Large intestine (tissue), 3 donors: ENCODE measurements at regions not wholly inside any gene's neighbourhood (a gene's known extent, or its start where the extent isn't known, plus 50 kb on each side); places are given as distances from the start of the nearest gene placed in this dataset.

Experiments
- DNase-seq, 2 donors: peaks; one replicate each; pipeline versions ENCODE4 v3.0.0 to v3.0.0-alpha.2; 2013
- H3K27ac ChIP-seq: one replicate; pipeline ENCODE4 v1.5.1; 2013; ENCODE audit warnings: low read length
- H3K27me3 ChIP-seq: 2 replicates; pipeline ENCODE4 v1.6.1; 2013; ENCODE audit warnings: low read length; ENCODE audit not compliant: control insufficient read depth, insufficient read depth
- H3K36me3 ChIP-seq: 2 replicates; pipeline ENCODE4 v1.6.1; 2013; ENCODE audit warnings: low read length; ENCODE audit not compliant: control insufficient read depth, insufficient read depth
- H3K4me1 ChIP-seq: one replicate; pipeline ENCODE4 v1.6.1; 2013; ENCODE audit warnings: low read length; ENCODE audit not compliant: control insufficient read depth, insufficient read depth
- H3K4me3 ChIP-seq: one replicate; pipeline ENCODE4 v1.5.1; 2013; ENCODE audit warnings: low read length
- H3K9me3 ChIP-seq: one replicate; pipeline ENCODE4 v1.6.1; 2013; ENCODE audit warnings: mild to moderate bottlenecking, low read depth, low read length, moderate library complexity; ENCODE audit not compliant: control insufficient read depth
- WGBS: methylation state at CpG from one replicate; pipeline ENCODE4 v1.1.5; 2013; ENCODE audit warnings: low lambda C conversion rate; ENCODE audit not compliant: insufficient coverage; 5-methylcytosine and 5-hydroxymethylcytosine counted together

DNA sequence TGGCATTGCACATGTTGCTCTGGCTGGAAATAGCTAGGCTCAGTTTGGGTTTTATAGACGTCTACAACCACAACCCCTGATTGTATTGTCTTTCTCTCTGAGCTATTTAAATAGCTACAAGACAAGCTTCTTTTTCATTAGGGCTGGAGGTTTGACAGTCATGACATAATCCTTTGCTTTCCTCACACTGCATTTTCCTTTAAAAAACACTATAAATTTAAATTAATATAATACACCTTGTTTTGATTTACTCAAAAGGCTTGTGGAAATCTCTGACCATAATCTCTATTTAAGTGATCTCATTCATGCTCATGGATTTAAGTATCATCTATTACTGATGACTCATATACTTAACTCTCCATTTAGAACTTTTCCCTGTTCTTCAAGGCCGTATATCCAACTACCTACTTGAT, 50.4 kb upstream of the PTGFR start:
- H3K27ac ChIP-seq, result no peak overlapping the region
- H3K9me3 ChIP-seq, result no peaks in the 10 kb centered on the region
- DNase-seq, result no peak
- H3K36me3 ChIP-seq, result no peaks in the 10 kb centered on the region
- no peak overlapping the region for H3K4me3 ChIP-seq
- H3K27me3 ChIP-seq, result no peaks in the 10 kb centered on the region
- WGBS, result no CpG with 5 or more reads among the region's 2 CpGs
- no peaks in the 10 kb centered on the region for H3K4me1 ChIP-seq
